ENCODE measurements at regions not wholly inside any gene's neighbourhood (a gene's known extent, or its start where the extent isn't known, plus 50 kb on each side); places are given as distances from the start of the nearest gene placed in this dataset.

DNA sequence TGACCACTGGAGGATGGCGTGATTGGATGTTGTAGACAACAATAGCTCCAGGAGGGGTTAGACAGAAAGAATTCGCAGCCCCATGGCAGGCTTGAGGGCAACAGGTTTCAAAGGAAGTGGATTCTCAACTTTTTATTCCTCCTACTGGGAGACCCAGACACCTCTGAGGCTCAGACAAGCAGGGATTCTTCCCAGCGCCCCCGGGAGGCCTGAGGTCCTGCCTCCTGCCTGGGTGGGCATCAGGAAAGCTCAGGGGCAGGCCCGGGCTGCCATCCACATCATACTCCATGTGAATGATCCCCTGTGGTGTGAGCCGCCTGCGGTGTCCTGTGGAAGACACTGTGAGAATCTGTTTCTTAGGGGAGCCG is 203.5 kb downstream of the CYP26B1 start:
- TF ChIP-seq, protein P1, sequence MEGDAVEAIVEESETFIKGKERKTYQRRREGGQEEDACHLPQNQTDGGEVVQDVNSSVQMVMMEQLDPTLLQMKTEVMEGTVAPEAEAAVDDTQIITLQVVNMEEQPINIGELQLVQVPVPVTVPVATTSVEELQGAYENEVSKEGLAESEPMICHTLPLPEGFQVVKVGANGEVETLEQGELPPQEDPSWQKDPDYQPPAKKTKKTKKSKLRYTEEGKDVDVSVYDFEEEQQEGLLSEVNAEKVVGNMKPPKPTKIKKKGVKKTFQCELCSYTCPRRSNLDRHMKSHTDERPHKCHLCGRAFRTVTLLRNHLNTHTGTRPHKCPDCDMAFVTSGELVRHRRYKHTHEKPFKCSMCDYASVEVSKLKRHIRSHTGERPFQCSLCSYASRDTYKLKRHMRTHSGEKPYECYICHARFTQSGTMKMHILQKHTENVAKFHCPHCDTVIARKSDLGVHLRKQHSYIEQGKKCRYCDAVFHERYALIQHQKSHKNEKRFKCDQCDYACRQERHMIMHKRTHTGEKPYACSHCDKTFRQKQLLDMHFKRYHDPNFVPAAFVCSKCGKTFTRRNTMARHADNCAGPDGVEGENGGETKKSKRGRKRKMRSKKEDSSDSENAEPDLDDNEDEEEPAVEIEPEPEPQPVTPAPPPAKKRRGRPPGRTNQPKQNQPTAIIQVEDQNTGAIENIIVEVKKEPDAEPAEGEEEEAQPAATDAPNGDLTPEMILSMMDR (IDR thresholded peaks at IDR 0.05), result no peak
- TF ChIP-seq POLR2AphosphoS5 (IDR thresholded peaks at IDR 0.05), result no peak
